GM12878 (cell line): ENCODE measurements at regions not wholly inside any gene's neighbourhood (a gene's known extent, or its start where the extent isn't known, plus 50 kb on each side); places are given as distances from the start of the nearest gene placed in this dataset.

Experiments
- BCL11A ChIP-seq: IDR thresholded peaks from 2 replicates; pipeline ENCODE4 v1.6.1; 2011; ENCODE audit warnings: low read depth, low read length
- BHLHE40 ChIP-seq, 2 experiments: fragments of 450-650 bp in 1 of 2; IDR thresholded peaks; 2 replicates each; pipeline ENCODE4 v1.6.1; 2011 to 2017; ENCODE audit warnings: low read depth in 2 of 2, borderline replicate concordance in 1 of 2, improper control_type of control experiment in 1 of 2, low read length in 1 of 2, mild to moderate bottlenecking in 1 of 2
- CBX5 ChIP-seq: sonication (generic); IDR thresholded peaks from 2 replicates; pipeline ENCODE4 v1.6.1; 2016; ENCODE audit warnings: low read depth, moderate library complexity, mild to moderate bottlenecking, inconsistent platforms
- SRF ChIP-seq, 2 experiments: IDR thresholded peaks; 2 replicates each; pipeline ENCODE4 v1.6.1; 2011; ENCODE audit warnings: low read depth in 2 of 2, low read length in 2 of 2, mild to moderate bottlenecking in 1 of 2, moderate library complexity in 1 of 2
- TF ChIP-seq, protein P1 (sequence below), 3 experiments: IDR thresholded peaks in 2 of 3; conservative IDR thresholded peaks in 1 of 3; 2 replicates each; pipeline ENCODE4 v1.5.1; 2011; ENCODE audit warnings: low read depth in 3 of 3, low read length in 3 of 3, mild to moderate bottlenecking in 3 of 3, control low read depth in 2 of 3, moderate library complexity in 2 of 3, inconsistent platforms in 1 of 3, mixed read lengths in 1 of 3; ENCODE audit not compliant: control insufficient read depth in 2 of 3, insufficient read depth in 1 of 3; ENCODE audit errors: extremely low read depth in 1 of 3

DNA sequence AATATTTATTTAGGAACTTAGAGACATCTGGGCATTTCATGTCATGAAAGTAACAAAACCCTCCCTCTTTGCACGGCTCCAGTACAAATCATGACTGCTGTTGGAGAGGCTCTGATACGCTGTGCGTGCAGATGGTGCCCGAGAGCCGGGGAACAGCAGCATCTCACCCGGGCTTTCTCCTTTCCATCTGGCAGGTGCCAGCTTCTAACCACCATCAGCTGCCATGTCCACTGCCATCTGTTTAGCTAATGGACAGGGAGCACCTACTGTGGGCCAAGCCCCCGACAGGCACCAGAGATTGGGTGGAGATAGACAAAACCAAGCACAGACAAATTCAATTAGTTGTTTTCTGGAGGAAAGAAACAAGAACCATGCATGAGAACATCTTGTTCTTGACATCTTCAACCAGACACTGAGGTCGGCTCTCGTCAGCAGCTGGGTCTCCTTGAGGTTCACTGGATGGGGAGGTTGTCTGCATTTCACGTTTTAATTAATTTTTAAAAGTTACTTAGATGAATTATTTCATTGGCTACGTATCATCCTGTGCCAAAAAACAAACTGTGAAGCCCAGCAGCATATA lies 323.7 kb downstream of the THBS2 start:
- TF ChIP-seq, protein P1, sequence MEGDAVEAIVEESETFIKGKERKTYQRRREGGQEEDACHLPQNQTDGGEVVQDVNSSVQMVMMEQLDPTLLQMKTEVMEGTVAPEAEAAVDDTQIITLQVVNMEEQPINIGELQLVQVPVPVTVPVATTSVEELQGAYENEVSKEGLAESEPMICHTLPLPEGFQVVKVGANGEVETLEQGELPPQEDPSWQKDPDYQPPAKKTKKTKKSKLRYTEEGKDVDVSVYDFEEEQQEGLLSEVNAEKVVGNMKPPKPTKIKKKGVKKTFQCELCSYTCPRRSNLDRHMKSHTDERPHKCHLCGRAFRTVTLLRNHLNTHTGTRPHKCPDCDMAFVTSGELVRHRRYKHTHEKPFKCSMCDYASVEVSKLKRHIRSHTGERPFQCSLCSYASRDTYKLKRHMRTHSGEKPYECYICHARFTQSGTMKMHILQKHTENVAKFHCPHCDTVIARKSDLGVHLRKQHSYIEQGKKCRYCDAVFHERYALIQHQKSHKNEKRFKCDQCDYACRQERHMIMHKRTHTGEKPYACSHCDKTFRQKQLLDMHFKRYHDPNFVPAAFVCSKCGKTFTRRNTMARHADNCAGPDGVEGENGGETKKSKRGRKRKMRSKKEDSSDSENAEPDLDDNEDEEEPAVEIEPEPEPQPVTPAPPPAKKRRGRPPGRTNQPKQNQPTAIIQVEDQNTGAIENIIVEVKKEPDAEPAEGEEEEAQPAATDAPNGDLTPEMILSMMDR (IDR thresholded peaks at IDR 0.05 in 2 of 3, conservative IDR thresholded peaks at IDR 0.05 in 1 of 3; ENCODE audit: control insufficient read depth in 2 of 3, extremely low read depth in 1 of 3, insufficient read depth in 1 of 3, low read depth in 3 of 3, low read length in 3 of 3) = no peak
- no peak for TF ChIP-seq CBX5
- no peak for TF ChIP-seq SRF (IDR thresholded peaks at IDR 0.05; ENCODE audit: low read depth in 2 of 2, low read length in 2 of 2)
- TF ChIP-seq BHLHE40 (IDR thresholded peaks at IDR 0.05; ENCODE audit: borderline replicate concordance in 1 of 2, low read depth in 2 of 2, low read length in 1 of 2) = no peak
- no peak for TF ChIP-seq BCL11A
